ENCODE measurements at regions not wholly inside any gene's neighbourhood (a gene's known extent, or its start where the extent isn't known, plus 50 kb on each side); places are given as distances from the start of the nearest gene placed in this dataset.

DNA sequence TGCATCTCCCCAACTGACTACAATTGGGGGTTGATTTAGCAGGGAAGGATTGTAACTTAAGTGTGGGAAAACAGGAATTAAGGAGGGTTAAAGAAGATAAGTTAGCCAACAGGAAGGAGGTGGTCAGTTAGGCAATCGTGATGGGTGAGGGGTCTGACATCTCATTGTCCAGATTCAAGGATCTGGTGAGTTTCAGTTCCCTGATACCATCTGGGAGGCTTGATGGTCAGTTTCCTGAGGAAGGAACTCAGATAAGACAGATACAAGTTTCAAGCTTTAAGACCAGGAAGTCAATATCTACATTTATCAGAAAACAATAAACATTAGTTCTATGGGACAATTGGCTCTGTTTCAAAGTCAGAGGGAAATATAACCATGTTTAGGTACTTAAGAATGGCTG is 601.8 kb downstream of the SLITRK6 start:
- Histone ChIP-seq H3K27me3 (replicated peaks; ENCODE audit: insufficient read depth, low read depth, low read length, poor library complexity) (no peaks in the 10 kb centered on the region), H3K36me3 (ENCODE audit: insufficient read depth, low read length, poor library complexity, severe bottlenecking) (no peaks in the 10 kb centered on the region), H3K9me3 (ENCODE audit: low read depth, low read length, poor library complexity, severe bottlenecking) (peaks cover 10% of the 10 kb centered on the region), H3K4me1 (ENCODE audit: insufficient read depth, low read length, poor library complexity, severe bottlenecking) (no peaks in the 10 kb centered on the region), H3K27ac (ENCODE audit: low read depth, low read length, poor library complexity, severe bottlenecking) (no peak overlapping the region), H3K4me3 (ENCODE audit: low read depth, low read length, poor library complexity, severe bottlenecking) (no peak overlapping the region)
- TF ChIP-seq EZH2 (IDR thresholded peaks at IDR 0.05; ENCODE audit: borderline replicate concordance, low read depth, low read length, poor library complexity, severe bottlenecking): no peak
- TF ChIP-seq, protein P1, sequence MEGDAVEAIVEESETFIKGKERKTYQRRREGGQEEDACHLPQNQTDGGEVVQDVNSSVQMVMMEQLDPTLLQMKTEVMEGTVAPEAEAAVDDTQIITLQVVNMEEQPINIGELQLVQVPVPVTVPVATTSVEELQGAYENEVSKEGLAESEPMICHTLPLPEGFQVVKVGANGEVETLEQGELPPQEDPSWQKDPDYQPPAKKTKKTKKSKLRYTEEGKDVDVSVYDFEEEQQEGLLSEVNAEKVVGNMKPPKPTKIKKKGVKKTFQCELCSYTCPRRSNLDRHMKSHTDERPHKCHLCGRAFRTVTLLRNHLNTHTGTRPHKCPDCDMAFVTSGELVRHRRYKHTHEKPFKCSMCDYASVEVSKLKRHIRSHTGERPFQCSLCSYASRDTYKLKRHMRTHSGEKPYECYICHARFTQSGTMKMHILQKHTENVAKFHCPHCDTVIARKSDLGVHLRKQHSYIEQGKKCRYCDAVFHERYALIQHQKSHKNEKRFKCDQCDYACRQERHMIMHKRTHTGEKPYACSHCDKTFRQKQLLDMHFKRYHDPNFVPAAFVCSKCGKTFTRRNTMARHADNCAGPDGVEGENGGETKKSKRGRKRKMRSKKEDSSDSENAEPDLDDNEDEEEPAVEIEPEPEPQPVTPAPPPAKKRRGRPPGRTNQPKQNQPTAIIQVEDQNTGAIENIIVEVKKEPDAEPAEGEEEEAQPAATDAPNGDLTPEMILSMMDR (conservative IDR thresholded peaks at IDR 0.05; ENCODE audit: low read depth, low read length): no peak
- no TSS peak for BruUV-seq (replicated peaks)
- CTCF ChIA-PET: no interaction called here
- POLR2A ChIA-PET (ENCODE audit: low non-redundant PET): interaction anchor here (1.1 kb wide), 1 partner anchor 142 kb away, joined by 3 read pairs; no protein-coding TSS in a partner anchor
- no peak for DNase-seq (ENCODE audit: low spot score)
- intact Hi-C loops (cut with micrococcal nuclease; ENCODE audit: unreplicated experiment): no loop called here

DNA sequence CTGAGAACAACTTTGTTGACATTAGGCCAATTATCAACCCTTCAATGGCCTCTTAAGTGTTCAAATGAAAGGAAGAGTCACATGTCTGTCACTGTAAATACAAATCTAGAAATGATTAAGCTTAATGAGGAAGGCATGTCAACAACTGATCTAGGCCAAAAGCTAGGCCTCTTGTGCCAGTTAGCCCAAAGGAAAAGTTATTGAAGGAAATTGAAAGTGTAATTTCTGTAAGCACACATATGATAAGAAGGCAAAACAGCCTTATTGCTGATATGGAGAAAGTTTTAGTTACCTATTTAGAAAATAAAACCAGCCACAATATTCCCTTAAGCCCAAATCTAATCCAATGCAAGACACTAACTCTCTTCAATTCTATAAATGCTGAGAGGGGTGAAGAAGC is 604.7 kb downstream of the SLITRK6 start:
- no TSS peak for BruUV-seq (replicated peaks)
- Histone ChIP-seq H3K36me3 (ENCODE audit: insufficient read depth, low read length, poor library complexity, severe bottlenecking) (no peaks in the 10 kb centered on the region), H3K27me3 (replicated peaks; ENCODE audit: insufficient read depth, low read depth, low read length, poor library complexity) (no peaks in the 10 kb centered on the region), H3K4me3 (ENCODE audit: low read depth, low read length, poor library complexity, severe bottlenecking) (no peak overlapping the region), H3K9me3 (ENCODE audit: low read depth, low read length, poor library complexity, severe bottlenecking) (peaks cover 10% of the 10 kb centered on the region), H3K27ac (ENCODE audit: low read depth, low read length, poor library complexity, severe bottlenecking) (no peak overlapping the region), H3K4me1 (ENCODE audit: insufficient read depth, low read length, poor library complexity, severe bottlenecking) (no peaks in the 10 kb centered on the region)
- CTCF ChIA-PET: no interaction called here
- intact Hi-C loops (cut with micrococcal nuclease; ENCODE audit: unreplicated experiment): no loop called here
- DNase-seq (ENCODE audit: low spot score): no peak
- POLR2A ChIA-PET (ENCODE audit: low non-redundant PET): no interaction called here
- no peak for TF ChIP-seq EZH2 (IDR thresholded peaks at IDR 0.05; ENCODE audit: borderline replicate concordance, low read depth, low read length, poor library complexity, severe bottlenecking)
- TF ChIP-seq, protein P1 (conservative IDR thresholded peaks at IDR 0.05; ENCODE audit: low read depth, low read length): no peak

DNA sequence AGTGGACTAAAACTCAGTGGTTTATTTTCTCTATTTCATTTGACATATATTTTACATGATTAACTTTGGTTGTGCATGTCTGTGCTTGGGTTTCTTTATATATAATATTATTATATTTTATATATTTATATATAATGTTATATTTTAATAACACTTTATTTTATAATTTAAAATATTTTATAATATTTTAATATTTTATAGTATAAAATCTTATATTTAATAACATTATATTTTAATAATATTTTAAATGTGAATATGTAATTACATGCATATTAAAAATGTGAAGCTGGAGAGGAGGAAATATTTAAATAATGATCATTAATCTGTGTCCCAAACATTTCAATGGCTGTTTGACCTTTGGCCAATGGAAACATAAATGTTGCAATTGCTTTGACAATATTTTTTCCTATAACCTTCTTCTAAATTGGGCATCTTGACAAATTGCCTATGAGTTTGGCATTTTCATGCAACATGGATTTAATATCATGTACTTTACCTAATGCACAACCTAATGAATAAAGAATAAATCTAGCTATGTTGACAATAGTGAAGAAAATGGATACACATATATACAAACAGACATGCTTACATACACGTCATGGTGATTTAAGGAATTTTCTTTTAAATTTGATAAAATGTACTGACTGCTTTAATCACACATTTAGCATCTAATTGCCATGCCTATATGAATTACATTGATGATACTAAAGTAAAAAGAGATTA is 607.1 kb downstream of the SLITRK6 start:
- no peak for TF ChIP-seq EZH2 (IDR thresholded peaks at IDR 0.05; ENCODE audit: borderline replicate concordance, low read depth, low read length, poor library complexity, severe bottlenecking)
- TF ChIP-seq, protein P1 (conservative IDR thresholded peaks at IDR 0.05; ENCODE audit: low read depth, low read length): no peak
- Histone ChIP-seq H3K27ac (ENCODE audit: low read depth, low read length, poor library complexity, severe bottlenecking) (no peak overlapping the region), H3K4me1 (ENCODE audit: insufficient read depth, low read length, poor library complexity, severe bottlenecking) (no peaks in the 10 kb centered on the region), H3K4me3 (ENCODE audit: low read depth, low read length, poor library complexity, severe bottlenecking) (no peak overlapping the region), H3K36me3 (ENCODE audit: insufficient read depth, low read length, poor library complexity, severe bottlenecking) (no peaks in the 10 kb centered on the region), H3K27me3 (replicated peaks; ENCODE audit: insufficient read depth, low read depth, low read length, poor library complexity) (no peaks in the 10 kb centered on the region), H3K9me3 (ENCODE audit: low read depth, low read length, poor library complexity, severe bottlenecking) (peaks cover 10% of the 10 kb centered on the region)
- no TSS peak for BruUV-seq (replicated peaks)
- no peak for DNase-seq (ENCODE audit: low spot score)
- POLR2A ChIA-PET (ENCODE audit: low non-redundant PET): no interaction called here
- CTCF ChIA-PET: no interaction called here
- intact Hi-C loops (cut with micrococcal nuclease; ENCODE audit: unreplicated experiment): no loop called here
